Body of pancreas (tissue), 4 donors: ENCODE measurements at regions not wholly inside any gene's neighbourhood (a gene's known extent, or its start where the extent isn't known, plus 50 kb on each side); places are given as distances from the start of the nearest gene placed in this dataset.

Experiments used
- POLR2A ChIP-seq, 3 donors: fragments of 450-650 bp; IDR thresholded peaks; one replicate each; pipeline ENCODE4 v1.6.1; 2016; ENCODE audit warnings: antibody characterized with exemption in 3 of 3, mild to moderate bottlenecking in 2 of 3
- TF ChIP-seq, protein P1 (sequence below), 7 experiments: fragments of 450-650 bp in 4 of 7; fragments of 200-600 bp in 3 of 7; sonication (generic) in 3 of 7; IDR thresholded peaks; one replicate each; pipeline ENCODE4 v1.5.1; 2016 to 2019; ENCODE audit warnings: antibody characterized with exemption in 7 of 7

DNA sequence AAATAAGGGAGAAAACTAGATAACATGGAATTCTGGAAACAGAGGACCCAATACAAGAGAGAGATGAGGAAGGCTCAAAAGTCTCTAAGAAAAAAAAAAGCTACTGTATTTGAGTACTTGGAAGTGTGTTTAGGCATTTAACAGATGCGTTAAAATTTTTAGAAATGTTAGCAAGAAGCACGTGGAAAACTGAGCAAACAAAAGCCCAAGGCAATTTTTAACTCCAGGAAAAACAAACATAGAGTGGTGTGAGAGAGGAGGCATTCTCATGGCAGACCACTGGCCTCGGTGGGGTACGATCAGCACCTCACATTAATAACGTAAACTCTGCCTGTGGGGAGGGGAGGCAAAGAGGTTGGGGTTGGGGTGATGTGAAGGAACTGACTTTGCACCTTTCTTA, 321.4 kb downstream of the GADD45G start:
- TF ChIP-seq, protein P1, sequence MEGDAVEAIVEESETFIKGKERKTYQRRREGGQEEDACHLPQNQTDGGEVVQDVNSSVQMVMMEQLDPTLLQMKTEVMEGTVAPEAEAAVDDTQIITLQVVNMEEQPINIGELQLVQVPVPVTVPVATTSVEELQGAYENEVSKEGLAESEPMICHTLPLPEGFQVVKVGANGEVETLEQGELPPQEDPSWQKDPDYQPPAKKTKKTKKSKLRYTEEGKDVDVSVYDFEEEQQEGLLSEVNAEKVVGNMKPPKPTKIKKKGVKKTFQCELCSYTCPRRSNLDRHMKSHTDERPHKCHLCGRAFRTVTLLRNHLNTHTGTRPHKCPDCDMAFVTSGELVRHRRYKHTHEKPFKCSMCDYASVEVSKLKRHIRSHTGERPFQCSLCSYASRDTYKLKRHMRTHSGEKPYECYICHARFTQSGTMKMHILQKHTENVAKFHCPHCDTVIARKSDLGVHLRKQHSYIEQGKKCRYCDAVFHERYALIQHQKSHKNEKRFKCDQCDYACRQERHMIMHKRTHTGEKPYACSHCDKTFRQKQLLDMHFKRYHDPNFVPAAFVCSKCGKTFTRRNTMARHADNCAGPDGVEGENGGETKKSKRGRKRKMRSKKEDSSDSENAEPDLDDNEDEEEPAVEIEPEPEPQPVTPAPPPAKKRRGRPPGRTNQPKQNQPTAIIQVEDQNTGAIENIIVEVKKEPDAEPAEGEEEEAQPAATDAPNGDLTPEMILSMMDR (IDR thresholded peaks at IDR 0.05), result no peak
- no peak for TF ChIP-seq POLR2A (IDR thresholded peaks at IDR 0.05)
